ENCODE measurements at regions not wholly inside any gene's neighbourhood (a gene's known extent, or its start where the extent isn't known, plus 50 kb on each side); places are given as distances from the start of the nearest gene placed in this dataset.
"Not testable (repeated sequence)": the region's sequence is repeated elsewhere in the genome, so short reads cannot be mapped to it uniquely, and the experiment has no call there.

GRCh38 chrX:79559290-79559689 lies 192.2 kb upstream of the ITM2A start:
- H3K9me3 Mint-ChIP-seq: peaks cover 4% of the 10 kb centered on the region
- H3K4me1 Mint-ChIP-seq (ENCODE audit: low read depth): no peaks in the 10 kb centered on the region
- DNase-seq: no peak
- no peak overlapping the region for H3K4me3 Mint-ChIP-seq
- peaks cover 37% of the 10 kb centered on the region for H3K27me3 Mint-ChIP-seq
- H3K27ac Mint-ChIP-seq: no peak overlapping the region
- no peaks in the 10 kb centered on the region for H3K36me3 Mint-ChIP-seq (ENCODE audit: low read depth)

- no peak for DNase-seq
- H3K27me3 Mint-ChIP-seq: peaks cover 49% of the 10 kb centered on the region
- peaks cover 4% of the 10 kb centered on the region for H3K9me3 Mint-ChIP-seq
- H3K27ac Mint-ChIP-seq: no peak overlapping the region
- no peak overlapping the region for H3K4me3 Mint-ChIP-seq
- H3K36me3 Mint-ChIP-seq (ENCODE audit: low read depth): no peaks in the 10 kb centered on the region
- no peaks in the 10 kb centered on the region for H3K4me1 Mint-ChIP-seq (ENCODE audit: low read depth)
Observed at GRCh38 chrX:79557212-79557611, 190.1 kb upstream of the ITM2A start.

GRCh38 chrX:79556800-79557199 lies 189.7 kb upstream of the ITM2A start:
- Mint-ChIP-seq H3K9me3 (peaks cover 4% of the 10 kb centered on the region), H3K4me3 (no peak overlapping the region), H3K27ac (no peak overlapping the region), H3K4me1 (ENCODE audit: low read depth) (no peaks in the 10 kb centered on the region), H3K27me3 (peaks cover 48% of the 10 kb centered on the region), H3K36me3 (ENCODE audit: low read depth) (no peaks in the 10 kb centered on the region)
- DNase-seq: no peak

GRCh38 chrX:79530310-79531108 lies 163.4 kb upstream of the ITM2A start:
- no peaks in the 10 kb centered on the region for H3K36me3 Mint-ChIP-seq (ENCODE audit: low read depth)
- peaks cover 2% of the 10 kb centered on the region for H3K9me3 Mint-ChIP-seq
- H3K4me1 Mint-ChIP-seq (ENCODE audit: low read depth): no peaks in the 10 kb centered on the region
- no peak overlapping the region for H3K4me3 Mint-ChIP-seq
- no peak for DNase-seq
- H3K27me3 Mint-ChIP-seq: no peaks in the 10 kb centered on the region
- H3K27ac Mint-ChIP-seq: no peak overlapping the region

GRCh38 chrX:79524642-79525041 lies 157.5 kb upstream of the ITM2A start:
- H3K27ac Mint-ChIP-seq: no peak overlapping the region
- no peaks in the 10 kb centered on the region for H3K36me3 Mint-ChIP-seq (ENCODE audit: low read depth)
- H3K27me3 Mint-ChIP-seq: peaks cover 9% of the 10 kb centered on the region
- H3K4me1 Mint-ChIP-seq (ENCODE audit: low read depth): no peaks in the 10 kb centered on the region
- DNase-seq: no peak
- H3K9me3 Mint-ChIP-seq: peaks cover 17% of the 10 kb centered on the region
- no peak overlapping the region for H3K4me3 Mint-ChIP-seq

GRCh38 chrX:79515529-79515928 lies 148.4 kb upstream of the ITM2A start:
- Mint-ChIP-seq H3K27me3 (peaks cover 47% of the 10 kb centered on the region), H3K4me1 (ENCODE audit: low read depth) (no peaks in the 10 kb centered on the region), H3K4me3 (no peak overlapping the region), H3K36me3 (ENCODE audit: low read depth) (no peaks in the 10 kb centered on the region), H3K9me3 (no peaks in the 10 kb centered on the region), H3K27ac (no peak overlapping the region)
- DNase-seq: no peak

GRCh38 chrX:79511799-79512198 lies 144.7 kb upstream of the ITM2A start:
- Mint-ChIP-seq H3K27me3 (peaks cover 20% of the 10 kb centered on the region), H3K9me3 (no peaks in the 10 kb centered on the region), H3K27ac (no peak overlapping the region), H3K4me1 (ENCODE audit: low read depth) (no peaks in the 10 kb centered on the region), H3K36me3 (ENCODE audit: low read depth) (no peaks in the 10 kb centered on the region), H3K4me3 (no peak overlapping the region)
- DNase-seq: no peak

GRCh38 chrX:79506001-79506400 lies 138.9 kb upstream of the ITM2A start:
- Mint-ChIP-seq H3K36me3 (ENCODE audit: low read depth) (no peaks in the 10 kb centered on the region), H3K4me1 (ENCODE audit: low read depth) (no peaks in the 10 kb centered on the region), H3K27me3 (peaks cover 12% of the 10 kb centered on the region), H3K27ac (no peak overlapping the region), H3K9me3 (no peaks in the 10 kb centered on the region), H3K4me3 (no peak overlapping the region)
- DNase-seq: no peak

- Mint-ChIP-seq H3K27me3 (peaks cover 78% of the 10 kb centered on the region), H3K36me3 (ENCODE audit: low read depth) (no peaks in the 10 kb centered on the region), H3K4me3 (no peak overlapping the region), H3K4me1 (ENCODE audit: low read depth) (no peaks in the 10 kb centered on the region), H3K27ac (no peak overlapping the region), H3K9me3 (no peaks in the 10 kb centered on the region)
- DNase-seq: no peak
Observed at GRCh38 chrX:79482686-79483085, 115.6 kb upstream of the ITM2A start.

GRCh38 chrX:79477691-79478090 lies 110.6 kb upstream of the ITM2A start:
- no peaks in the 10 kb centered on the region for H3K9me3 Mint-ChIP-seq
- H3K27ac Mint-ChIP-seq: no peak overlapping the region
- no peak overlapping the region for H3K4me3 Mint-ChIP-seq
- no peaks in the 10 kb centered on the region for H3K36me3 Mint-ChIP-seq (ENCODE audit: low read depth)
- peaks cover 45% of the 10 kb centered on the region for H3K27me3 Mint-ChIP-seq
- H3K4me1 Mint-ChIP-seq (ENCODE audit: low read depth): no peaks in the 10 kb centered on the region
- DNase-seq: no peak

- Mint-ChIP-seq H3K27ac (no peak overlapping the region), H3K4me1 (ENCODE audit: low read depth) (no peaks in the 10 kb centered on the region), H3K36me3 (ENCODE audit: low read depth) (no peaks in the 10 kb centered on the region), H3K4me3 (no peak overlapping the region), H3K27me3 (peaks cover 56% of the 10 kb centered on the region), H3K9me3 (peaks cover 2% of the 10 kb centered on the region)
- DNase-seq: no peak
Observed at GRCh38 chrX:79466636-79467035, 99.5 kb upstream of the ITM2A start.

GRCh38 chrX:79462458-79462857 lies 95.3 kb upstream of the ITM2A start:
- Mint-ChIP-seq H3K9me3 (peaks cover 6% of the 10 kb centered on the region), H3K36me3 (ENCODE audit: low read depth) (no peaks in the 10 kb centered on the region), H3K4me1 (ENCODE audit: low read depth) (no peaks in the 10 kb centered on the region), H3K27me3 (peaks cover 48% of the 10 kb centered on the region), H3K4me3 (no peak overlapping the region), H3K27ac (no peak overlapping the region)
- DNase-seq: no peak

- not testable (repeated sequence) for H3K9me3 Mint-ChIP-seq; DNase-seq; H3K36me3 Mint-ChIP-seq (ENCODE audit: low read depth); H3K27ac Mint-ChIP-seq; H3K4me1 Mint-ChIP-seq (ENCODE audit: low read depth); H3K4me3 Mint-ChIP-seq
- peaks cover 22% of the 10 kb centered on the region for H3K27me3 Mint-ChIP-seq
Observed at GRCh38 chrX:79456593-79456992, 89.5 kb upstream of the ITM2A start.

GRCh38 chrX:79452881-79453280 lies 85.7 kb upstream of the ITM2A start:
- Mint-ChIP-seq H3K4me1 (ENCODE audit: low read depth) (peaks cover 6% of the 10 kb centered on the region), H3K27ac (no peak overlapping the region), H3K27me3 (peaks cover 18% of the 10 kb centered on the region), H3K36me3 (ENCODE audit: low read depth) (no peaks in the 10 kb centered on the region), H3K9me3 (peaks cover 3% of the 10 kb centered on the region), H3K4me3 (no peak overlapping the region)
- DNase-seq: no peak

- DNase-seq: no peak
- peaks cover 33% of the 10 kb centered on the region for H3K27me3 Mint-ChIP-seq
- H3K27ac Mint-ChIP-seq: no peak overlapping the region
- no peaks in the 10 kb centered on the region for H3K9me3 Mint-ChIP-seq
- H3K4me3 Mint-ChIP-seq: no peak overlapping the region
- H3K36me3 Mint-ChIP-seq (ENCODE audit: low read depth): no peaks in the 10 kb centered on the region
- H3K4me1 Mint-ChIP-seq (ENCODE audit: low read depth): no peaks in the 10 kb centered on the region
Observed at GRCh38 chrX:79444694-79445210, 77.6 kb upstream of the ITM2A start.

All from activated T-cell treated with anti-CD3 and anti-CD28 coated beads, Interleukin-2, amount 50 U/mL, for 24 hours (primary cell).